ENCODE measurements at regions not wholly inside any gene's neighbourhood (a gene's known extent, or its start where the extent isn't known, plus 50 kb on each side); places are given as distances from the start of the nearest gene placed in this dataset.

DNA sequence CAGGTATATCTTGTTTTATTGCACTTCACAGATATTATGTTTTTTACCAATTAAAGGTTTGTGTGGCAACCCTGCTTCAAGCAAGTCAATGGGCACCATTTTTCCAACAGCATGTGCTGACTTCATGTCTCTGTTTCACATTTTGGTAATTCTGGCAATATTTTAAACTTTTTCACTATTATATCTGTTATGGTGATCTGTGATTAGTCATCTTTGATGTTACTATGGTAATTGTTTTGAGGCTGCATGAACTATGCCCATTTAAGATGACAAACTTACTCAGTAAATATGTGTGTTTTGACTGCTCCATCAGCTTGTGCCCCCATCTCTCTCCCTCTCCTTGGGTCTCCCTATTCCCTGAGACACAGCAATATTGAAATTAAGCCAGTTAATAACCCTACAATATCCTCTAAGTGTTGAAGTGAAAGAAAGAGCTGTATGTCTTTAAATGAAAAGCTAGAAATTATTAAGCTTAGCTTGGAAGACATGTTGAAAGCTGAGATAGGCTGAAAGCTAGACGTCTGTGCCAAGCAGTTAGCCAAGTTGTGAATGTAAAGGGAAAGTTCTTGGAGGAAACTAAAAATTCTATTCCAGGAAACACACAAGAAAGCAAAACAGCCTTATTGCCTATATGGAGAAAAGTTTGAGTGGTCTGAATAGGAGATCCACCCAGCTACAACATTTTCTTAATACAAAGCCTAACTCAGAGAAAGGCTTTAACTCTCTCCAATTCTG lies 365.1 kb downstream of the ATP23 start:
- Mint-ChIP-seq H3K4me1 (no peaks in the 10 kb centered on the region), H3K27me3 (peaks cover 5% of the 10 kb centered on the region), H3K27ac (no peak overlapping the region), H3K4me3 (no peak overlapping the region), H3K9me3 (ENCODE audit: insufficient read depth) (no peaks in the 10 kb centered on the region)
- Histone ChIP-seq H3K27me3 (replicated peaks in 1 of 4; ENCODE audit: control extremely low read depth in 1 of 4, control insufficient read depth in 3 of 4, insufficient read depth in 4 of 4, low read length in 3 of 4) (no peaks in the 10 kb centered on the region), H3K79me2 (ENCODE audit: control insufficient read depth, insufficient read depth, low read length) (no peaks in the 10 kb centered on the region), H3K27ac (ENCODE audit: low read length in 2 of 2) (no peak overlapping the region), H2AFZ (ENCODE audit: insufficient read depth, low read depth, low read length, poor library complexity, severe bottlenecking) (no peak overlapping the region), H3K9ac (ENCODE audit: low read length) (no peak overlapping the region), H3K36me3 (replicated peaks in 1 of 2; ENCODE audit: control extremely low read depth in 1 of 2, control insufficient read depth in 1 of 2, extremely low read depth in 1 of 2, insufficient read depth in 2 of 2, low read length in 1 of 2) (no peaks in the 10 kb centered on the region), H3K4me1 (ENCODE audit: control insufficient read depth in 2 of 2, insufficient read depth in 2 of 2, low read length in 2 of 2) (no peaks in the 10 kb centered on the region), H3K4me2 (replicated peaks; ENCODE audit: low read depth, low read length, poor library complexity, severe bottlenecking) (no peak overlapping the region), H4K20me1 (ENCODE audit: control insufficient read depth, insufficient read depth, low read length, poor library complexity, severe bottlenecking) (no peaks in the 10 kb centered on the region), H3K4me3 (ENCODE audit: control extremely low read depth in 1 of 5, extremely low read depth in 1 of 5, insufficient read depth in 1 of 5, low read depth in 2 of 5, low read length in 4 of 5) (no peak overlapping the region), H3K9me3 (ENCODE audit: control extremely low read depth in 1 of 3, control insufficient read depth in 2 of 3, insufficient read depth in 1 of 3, low read length in 2 of 3) (no peaks in the 10 kb centered on the region)
- POLR2A ChIA-PET: no interaction called here
- CTCF ChIA-PET: no interaction called here
- intact Hi-C loops (cut with micrococcal nuclease): no loop called here
- no CpG with 5 or more reads among the region's 1 CpG for WGBS (ENCODE audit: insufficient coverage)
- no peak for TF ChIP-seq EZH2 (IDR thresholded peaks at IDR 0.05; ENCODE audit: borderline replicate concordance, insufficient read depth, low read depth, low read length, poor library complexity, severe bottlenecking)
- TF ChIP-seq, protein P1, sequence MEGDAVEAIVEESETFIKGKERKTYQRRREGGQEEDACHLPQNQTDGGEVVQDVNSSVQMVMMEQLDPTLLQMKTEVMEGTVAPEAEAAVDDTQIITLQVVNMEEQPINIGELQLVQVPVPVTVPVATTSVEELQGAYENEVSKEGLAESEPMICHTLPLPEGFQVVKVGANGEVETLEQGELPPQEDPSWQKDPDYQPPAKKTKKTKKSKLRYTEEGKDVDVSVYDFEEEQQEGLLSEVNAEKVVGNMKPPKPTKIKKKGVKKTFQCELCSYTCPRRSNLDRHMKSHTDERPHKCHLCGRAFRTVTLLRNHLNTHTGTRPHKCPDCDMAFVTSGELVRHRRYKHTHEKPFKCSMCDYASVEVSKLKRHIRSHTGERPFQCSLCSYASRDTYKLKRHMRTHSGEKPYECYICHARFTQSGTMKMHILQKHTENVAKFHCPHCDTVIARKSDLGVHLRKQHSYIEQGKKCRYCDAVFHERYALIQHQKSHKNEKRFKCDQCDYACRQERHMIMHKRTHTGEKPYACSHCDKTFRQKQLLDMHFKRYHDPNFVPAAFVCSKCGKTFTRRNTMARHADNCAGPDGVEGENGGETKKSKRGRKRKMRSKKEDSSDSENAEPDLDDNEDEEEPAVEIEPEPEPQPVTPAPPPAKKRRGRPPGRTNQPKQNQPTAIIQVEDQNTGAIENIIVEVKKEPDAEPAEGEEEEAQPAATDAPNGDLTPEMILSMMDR (IDR thresholded peaks at IDR 0.05): no peak
- DNase-seq (no peak), ATAC-seq (ENCODE audit: low read depth) (no peak)

DNA sequence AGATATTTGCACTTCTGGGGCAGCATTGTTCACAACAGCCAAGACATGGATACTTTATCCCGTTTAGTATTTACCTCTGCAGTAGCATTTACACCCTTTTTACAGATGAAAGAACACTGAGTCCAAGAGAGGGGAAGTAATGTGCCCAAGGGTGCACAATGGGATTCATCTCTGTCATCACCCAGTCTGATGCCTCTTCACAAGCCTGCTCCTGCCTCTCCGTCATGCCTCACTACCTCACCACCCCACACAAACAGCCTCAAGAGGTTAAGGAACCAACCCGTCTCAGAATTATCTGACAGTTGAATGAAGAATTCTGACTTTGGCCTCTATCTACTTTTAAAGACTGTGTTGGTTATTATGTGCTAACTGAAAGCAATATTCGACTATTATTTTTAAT lies 368.4 kb downstream of the ATP23 start:
- H3K4me2 ChIP-seq (replicated peaks; ENCODE audit: low read depth, low read length, poor library complexity, severe bottlenecking): no peak overlapping the region
- no peak overlapping the region for H2AFZ ChIP-seq (ENCODE audit: insufficient read depth, low read depth, low read length, poor library complexity, severe bottlenecking)
- ChIA-PET CTCF (no interaction called here), POLR2A (no interaction called here)
- TF ChIP-seq, protein P1 (IDR thresholded peaks at IDR 0.05): no peak
- no peak for TF ChIP-seq EZH2 (IDR thresholded peaks at IDR 0.05; ENCODE audit: borderline replicate concordance, insufficient read depth, low read depth, low read length, poor library complexity, severe bottlenecking)
- H3K27me3 ChIP-seq (replicated peaks in 1 of 4; ENCODE audit: control extremely low read depth in 1 of 4, control insufficient read depth in 3 of 4, insufficient read depth in 4 of 4, low read length in 3 of 4): no peaks in the 10 kb centered on the region
- peaks cover 0 to 3% (median 0%) of the 10 kb centered on the region in 3 donors for H3K9me3 ChIP-seq (ENCODE audit: control extremely low read depth in 1 of 3, control insufficient read depth in 2 of 3, insufficient read depth in 1 of 3, low read length in 2 of 3)
- Mint-ChIP-seq H3K4me1 (no peaks in the 10 kb centered on the region), H3K27ac (no peak overlapping the region), H3K27me3 (peaks cover 5% of the 10 kb centered on the region), H3K9me3 (ENCODE audit: insufficient read depth) (no peaks in the 10 kb centered on the region), H3K4me3 (no peak overlapping the region)
- no peaks in the 10 kb centered on the region for H4K20me1 ChIP-seq (ENCODE audit: control insufficient read depth, insufficient read depth, low read length, poor library complexity, severe bottlenecking)
- no peaks in the 10 kb centered on the region for H3K79me2 ChIP-seq (ENCODE audit: control insufficient read depth, insufficient read depth, low read length)
- no CpG with 5 or more reads among the region's 4 CpGs for WGBS (ENCODE audit: insufficient coverage)
- no peak overlapping the region for H3K27ac ChIP-seq (ENCODE audit: low read length in 2 of 2)
- intact Hi-C loops (cut with micrococcal nuclease): no loop called here
- ATAC-seq (ENCODE audit: low read depth) (no peak), DNase-seq (no peak)
- no peak overlapping the region for H3K4me3 ChIP-seq (ENCODE audit: control extremely low read depth in 1 of 5, extremely low read depth in 1 of 5, insufficient read depth in 1 of 5, low read depth in 2 of 5, low read length in 4 of 5)
- H3K36me3 ChIP-seq (replicated peaks in 1 of 2; ENCODE audit: control extremely low read depth in 1 of 2, control insufficient read depth in 1 of 2, extremely low read depth in 1 of 2, insufficient read depth in 2 of 2, low read length in 1 of 2): no peaks in the 10 kb centered on the region
- H3K4me1 ChIP-seq (ENCODE audit: control insufficient read depth in 2 of 2, insufficient read depth in 2 of 2, low read length in 2 of 2): no peaks in the 10 kb centered on the region
- H3K9ac ChIP-seq (ENCODE audit: low read length): no peak overlapping the region

Data from B cell (primary cell).